Activated CD8-positive, alpha-beta T cell treated with anti-CD3 and anti-CD28 coated beads for 36 hours (primary cell): ENCODE measurements at regions not wholly inside any gene's neighbourhood (a gene's known extent, or its start where the extent isn't known, plus 50 kb on each side); places are given as distances from the start of the nearest gene placed in this dataset.

Experiments
- ATAC-seq: fragments of 200-7000 bp; cut with Tn5 transposase; one replicate; pipeline ENCODE4 v1.10.0; 2021; ENCODE audit warnings: mild to moderate bottlenecking, moderate library complexity
- CTCF ChIA-PET: fragments of 350-600 bp; sonication (Branson Sonifier 250); formaldehyde crosslinking; loops from one replicate; lab custom pipeline; 2021; ENCODE audit warnings: antibody characterized with exemption; lab: Charles Lee
- POLR2A ChIA-PET: fragments of 350-600 bp; sonication (Branson Sonifier 250); formaldehyde crosslinking; loops from one replicate; lab custom pipeline; 2021; ENCODE audit warnings: antibody characterized with exemption; lab: Charles Lee
- DNase-seq: peaks from one replicate; pipeline ENCODE4 v3.0.0-alpha.2; 2020
- H3K27ac Mint-ChIP-seq: one replicate; pipeline ENCODE4 v1.8.0; 2021; ENCODE audit warnings: mild to moderate bottlenecking, mixed read lengths
- H3K27me3 Mint-ChIP-seq: one replicate; pipeline ENCODE4 v1.8.0; 2021; ENCODE audit warnings: mixed read lengths
- H3K36me3 Mint-ChIP-seq: one replicate; pipeline ENCODE4 v1.8.0; 2021; ENCODE audit warnings: low read depth, mixed read lengths
- H3K4me1 Mint-ChIP-seq: one replicate; pipeline ENCODE4 v1.8.0; 2021; ENCODE audit warnings: low read depth, mixed read lengths
- H3K4me3 Mint-ChIP-seq: one replicate; pipeline ENCODE4 v1.8.0; 2021; ENCODE audit warnings: mild to moderate bottlenecking, moderate library complexity, mixed read lengths
- H3K9me3 Mint-ChIP-seq: one replicate; pipeline ENCODE4 v1.8.0; 2021; ENCODE audit warnings: mixed read lengths
- CTCF ChIP-seq: fragments of 200-600 bp; IDR thresholded peaks from one replicate; pipeline ENCODE4 v1.8.0; 2022; ENCODE audit warnings: antibody characterized with exemption, mild to moderate bottlenecking
- intact Hi-C: fragments of 100-400 bp; cut with micrococcal nuclease; formaldehyde crosslinking; loops from one replicate; pipeline ENCODE4 v1.10.0; 2022

- ChIA-PET POLR2A (interaction anchor here (1.0 to 1.2 kb wide), 2 partner anchors 10 to 63 kb away, joined by 3 read pairs; no protein-coding TSS in a partner anchor), CTCF (interaction anchor here (1.7 kb wide), 1 partner anchor 19 kb away, joined by 5 read pairs; no protein-coding TSS in a partner anchor)
- peak; percentile 66 for DNase-seq
- ATAC-seq, result peak; percentile 81
- Mint-ChIP-seq H3K36me3 (peaks cover 12% of the 10 kb centered on the region), H3K27ac (peak overlapping the region; percentile 65), H3K9me3 (peaks cover 17% of the 10 kb centered on the region), H3K4me1 (peaks cover 47% of the 10 kb centered on the region), H3K4me3 (no peak overlapping the region), H3K27me3 (no peaks in the 10 kb centered on the region)
- no peak for TF ChIP-seq CTCF
- intact Hi-C loops, result no loop called here
These were observed 293.2 kb upstream of the CRY1 start for GRCh38 chr12:107386569-107386968.

GRCh38 chr12:107388263-107388662, 294.9 kb upstream of the CRY1 start:
- H3K4me1 Mint-ChIP-seq, result peaks cover 64% of the 10 kb centered on the region
- no peak overlapping the region for H3K4me3 Mint-ChIP-seq
- peaks cover 12% of the 10 kb centered on the region for H3K36me3 Mint-ChIP-seq
- H3K27ac Mint-ChIP-seq, result no peak overlapping the region
- no peaks in the 10 kb centered on the region for H3K27me3 Mint-ChIP-seq
- H3K9me3 Mint-ChIP-seq, result peaks cover 17% of the 10 kb centered on the region
- TF ChIP-seq CTCF, result no peak
- POLR2A ChIA-PET, result interaction anchor here (1.6 kb wide), 1 partner anchor 69 kb away, joined by 4 read pairs; a partner anchor contains a TSS
- DNase-seq (no peak), ATAC-seq (no peak)
- intact Hi-C loops, result no loop called here
- CTCF ChIA-PET, result interaction anchor here (1.4 kb wide), 1 partner anchor 17 kb away, joined by 5 read pairs; no protein-coding TSS in a partner anchor

- peaks cover 12% of the 10 kb centered on the region for H3K36me3 Mint-ChIP-seq
- peak overlapping the region; percentile 6 for H3K27ac Mint-ChIP-seq
- no peak for ATAC-seq
- ChIA-PET CTCF (interaction anchor here (1.7 kb wide), 1 partner anchor 12 kb away, joined by 10 read pairs; no protein-coding TSS in a partner anchor), POLR2A (interaction anchor here (1.3 kb wide), 1 partner anchor 49 kb away, joined by 4 read pairs; no protein-coding TSS in a partner anchor)
- TF ChIP-seq CTCF, result no peak
- intact Hi-C loops, result no loop called here
- no peaks in the 10 kb centered on the region for H3K27me3 Mint-ChIP-seq
- no peak for DNase-seq
- H3K9me3 Mint-ChIP-seq, result peaks cover 17% of the 10 kb centered on the region
- H3K4me3 Mint-ChIP-seq, result no peak overlapping the region
- peaks cover 79% of the 10 kb centered on the region for H3K4me1 Mint-ChIP-seq
These were observed 295.2 kb upstream of the PWP1 start for GRCh38 chr12:107390414-107390813.

GRCh38 chr12:107393043-107393717, 292.4 kb upstream of the PWP1 start:
- peaks cover 78% of the 10 kb centered on the region for H3K4me1 Mint-ChIP-seq
- H3K27me3 Mint-ChIP-seq, result no peaks in the 10 kb centered on the region
- no peak for TF ChIP-seq CTCF
- DNase-seq (peak; percentile 49), ATAC-seq (peak; percentile 81)
- CTCF ChIA-PET, result interaction anchor here (0.6 to 10.2 kb wide), 3 partner anchors 13 to 74 kb away, joined by 3 to 111 read pairs (median 3); a partner anchor contains a TSS
- peaks cover 12% of the 10 kb centered on the region for H3K36me3 Mint-ChIP-seq
- H3K4me3 Mint-ChIP-seq, result no peak overlapping the region
- POLR2A ChIA-PET, result no interaction called here
- intact Hi-C loops, result no loop called here
- peak overlapping the region; percentile 11 for H3K27ac Mint-ChIP-seq
- H3K9me3 Mint-ChIP-seq, result peaks cover 17% of the 10 kb centered on the region

- Mint-ChIP-seq H3K27me3 (no peaks in the 10 kb centered on the region), H3K4me3 (no peak overlapping the region), H3K36me3 (peaks cover 4% of the 10 kb centered on the region), H3K27ac (no peak overlapping the region), H3K9me3 (peaks cover 5% of the 10 kb centered on the region), H3K4me1 (peaks cover 71% of the 10 kb centered on the region)
- intact Hi-C loops, result no loop called here
- POLR2A ChIA-PET, result no interaction called here
- DNase-seq (peak; percentile 16), ATAC-seq (no peak)
- CTCF ChIA-PET, result interaction anchor here (10.2 kb wide), 1 partner anchor 75 kb away, joined by 111 read pairs; a partner anchor contains a TSS
- no peak for TF ChIP-seq CTCF
These were observed 290.9 kb upstream of the PWP1 start for GRCh38 chr12:107394693-107395092.
